Lung (tissue), 11 donors: ENCODE measurements at regions not wholly inside any gene's neighbourhood (a gene's known extent, or its start where the extent isn't known, plus 50 kb on each side); places are given as distances from the start of the nearest gene placed in this dataset.

Experiments
- ATAC-seq: fragments of 200-7000 bp; cut with Tn5 transposase; one replicate; pipeline ENCODE4 v1.9.1; 2020; ENCODE audit warnings: moderate number of reproducible peaks; ENCODE audit not compliant: insufficient read depth, low FRiP score
- DNase-seq, 3 donors: peaks; one replicate each; pipeline ENCODE4 v3.0.0-alpha.2; 2013 to 2017
- H3K27ac ChIP-seq, 2 donors: one replicate each; pipeline ENCODE4 v1.5.1; 2013; ENCODE audit warnings: mild to moderate bottlenecking in 2 of 2, moderate library complexity in 2 of 2, control low read depth in 1 of 2, inconsistent platforms in 1 of 2, low read depth in 1 of 2, low read length in 1 of 2
- H3K27me3 ChIP-seq, 3 donors: one replicate each; pipeline ENCODE4 v1.5.1; 2013; ENCODE audit warnings: low read length in 2 of 3; ENCODE audit not compliant: control insufficient read depth in 3 of 3, insufficient read depth in 3 of 3
- H3K36me3 ChIP-seq, 4 donors: one replicate each; pipeline ENCODE4 v1.5.1; 2013; ENCODE audit warnings: low read length in 4 of 4, mild to moderate bottlenecking in 1 of 4, moderate library complexity in 1 of 4; ENCODE audit not compliant: control insufficient read depth in 4 of 4, insufficient read depth in 4 of 4
- H3K4me1 ChIP-seq, 5 donors: one replicate each; pipeline ENCODE4 v1.5.1; 2013; ENCODE audit warnings: low read length in 5 of 5, mild to moderate bottlenecking in 2 of 5, moderate library complexity in 1 of 5; ENCODE audit not compliant: control insufficient read depth in 5 of 5, insufficient read depth in 5 of 5
- H3K4me3 ChIP-seq: one replicate; pipeline ENCODE4 v1.5.1; 2013; ENCODE audit warnings: mild to moderate bottlenecking, control low read depth, moderate library complexity
- H3K9ac ChIP-seq, 2 donors: one replicate each; pipeline ENCODE4 v1.5.1; 2013; ENCODE audit warnings: low read length in 2 of 2, control low read depth in 1 of 2; ENCODE audit not compliant: insufficient read depth in 1 of 2
- H3K9me3 ChIP-seq, 4 donors: one replicate each; pipeline ENCODE4 v1.5.1; 2013; ENCODE audit warnings: low read length in 3 of 4, mild to moderate bottlenecking in 1 of 4, moderate library complexity in 1 of 4; ENCODE audit not compliant: control insufficient read depth in 4 of 4, insufficient read depth in 3 of 4
- CTCF ChIP-seq: IDR thresholded peaks from 2 replicates; pipeline ENCODE4 v1.5.1; 2012; ENCODE audit warnings: mild to moderate bottlenecking; ENCODE audit errors: control extremely low read depth, extremely low read depth
- WGBS, 2 donors: extraction: QIAGEN DNeasy Blood & Tissue Kit; methylation state at CpG; one replicate each; pipeline ENCODE4 v1.1.7; 2013; 5-methylcytosine and 5-hydroxymethylcytosine counted together
- donor health status: control.
- donor health status: control.
- donor health status: Bipolar disorder and iron deficiency.
- donor health status: healthy.
- donor health status: DM: yes; HTN: yes; CAD: no.

GRCh38 chrX:106300656-106301055, 132.6 kb downstream of the PWWP3B start:
- ATAC-seq (no peak), DNase-seq (no peak)
- Histone ChIP-seq H3K27me3 (peaks cover 0 to 6% (median 4%) of the 10 kb centered on the region in 3 donors), H3K27ac (no peak overlapping the region), H3K4me3 (no peak overlapping the region), H3K9me3 (peaks cover 0 to 1% (median 0%) of the 10 kb centered on the region in 4 donors), H3K4me1 (no peaks in the 10 kb centered on the region), H3K9ac (no peak overlapping the region), H3K36me3 (no peaks in the 10 kb centered on the region)
- no peak for TF ChIP-seq CTCF
- WGBS, 2 donors, result 61 to 86% methylated on average over 3 of the region's 3 CpGs

GRCh38 chrX:106302304-106302703, 134.2 kb downstream of the PWWP3B start:
- Histone ChIP-seq H3K27me3 (peaks cover 0 to 6% (median 4%) of the 10 kb centered on the region in 3 donors), H3K36me3 (no peaks in the 10 kb centered on the region), H3K4me3 (no peak overlapping the region), H3K4me1 (no peaks in the 10 kb centered on the region), H3K27ac (no peak overlapping the region), H3K9ac (no peak overlapping the region), H3K9me3 (peaks cover 0 to 1% (median 0%) of the 10 kb centered on the region in 4 donors)
- DNase-seq (peak; percentile 17 to 25 (median 22)), ATAC-seq (no peak)
- WGBS, 2 donors, result 54 to 77% methylated on average over 2 of the region's 2 CpGs
- TF ChIP-seq CTCF, result no peak

- TF ChIP-seq CTCF, result no peak
- Histone ChIP-seq H3K4me3 (no peak overlapping the region), H3K27me3 (peaks cover 0 to 6% (median 0%) of the 10 kb centered on the region in 3 donors), H3K4me1 (no peaks in the 10 kb centered on the region), H3K9ac (no peak overlapping the region), H3K27ac (no peak overlapping the region), H3K9me3 (peaks cover 0 to 1% (median 0%) of the 10 kb centered on the region in 4 donors), H3K36me3 (no peaks in the 10 kb centered on the region)
- DNase-seq (no peak), ATAC-seq (no peak)
- 81 to 96% methylated on average over 7 of the region's 7 CpGs for WGBS, 2 donors
Measured at GRCh38 chrX:106306391-106306947, 138.4 kb downstream of the PWWP3B start.

- ATAC-seq, result no peak
Measured at GRCh38 chrX:106323357-106323756, 155.3 kb downstream of the PWWP3B start.

More at GRCh38 chrX:106323357-106323756, 155.3 kb downstream of the PWWP3B start:
- TF ChIP-seq CTCF, result no peak
- H3K4me1 ChIP-seq, result no peaks in the 10 kb centered on the region
- H3K4me3 ChIP-seq, result no peak overlapping the region
- H3K9ac ChIP-seq, result no peak overlapping the region
- no peaks in the 10 kb centered on the region for H3K36me3 ChIP-seq
- H3K9me3 ChIP-seq, result peaks cover 0 to 5% (median 0%) of the 10 kb centered on the region in 4 donors
- peaks cover 0 to 21% (median 6%) of the 10 kb centered on the region in 3 donors for H3K27me3 ChIP-seq
- DNase-seq, result no peak
- H3K27ac ChIP-seq, result no peak overlapping the region
